Inferior parietal cortex (tissue), 1 donor: ENCODE measurements at regions not wholly inside any gene's neighbourhood (a gene's known extent, or its start where the extent isn't known, plus 50 kb on each side); places are given as distances from the start of the nearest gene placed in this dataset.
"Not testable (repeated sequence)": the region's sequence is repeated elsewhere in the genome, so short reads cannot be mapped to it uniquely, and the experiment has no call there.

Experiments
- DNase-seq: peaks from one replicate; pipeline ENCODE4 v3.0.0-alpha.2; 2016; ENCODE audit errors: extremely low spot score

GRCh38 chr5:125999271-126000030, 423.8 kb upstream of the GRAMD2B start:
- not testable (repeated sequence) for DNase-seq

DNA sequence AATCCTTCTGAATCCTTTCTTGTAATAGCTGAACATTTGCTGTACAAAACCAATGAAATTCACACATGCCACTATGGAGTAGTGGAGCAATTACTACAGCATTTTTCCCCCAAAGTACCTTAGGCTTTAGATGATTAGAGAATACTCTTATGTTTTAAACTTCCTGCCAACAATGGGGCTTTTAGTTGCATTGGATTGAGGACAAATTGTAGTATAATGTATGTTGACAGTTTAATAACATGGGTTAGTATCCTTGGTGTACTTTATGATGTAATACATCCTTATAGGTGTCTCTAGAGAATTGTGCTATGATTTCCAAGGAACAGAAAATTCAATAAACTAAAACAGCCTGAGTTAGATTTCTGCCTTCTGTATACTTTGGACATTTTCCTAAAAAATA, 422.7 kb upstream of the GRAMD2B start:
- no peak for DNase-seq

GRCh38 chr5:126002222-126002897, 420.8 kb upstream of the GRAMD2B start:
- DNase-seq, result peak; percentile 38

DNA sequence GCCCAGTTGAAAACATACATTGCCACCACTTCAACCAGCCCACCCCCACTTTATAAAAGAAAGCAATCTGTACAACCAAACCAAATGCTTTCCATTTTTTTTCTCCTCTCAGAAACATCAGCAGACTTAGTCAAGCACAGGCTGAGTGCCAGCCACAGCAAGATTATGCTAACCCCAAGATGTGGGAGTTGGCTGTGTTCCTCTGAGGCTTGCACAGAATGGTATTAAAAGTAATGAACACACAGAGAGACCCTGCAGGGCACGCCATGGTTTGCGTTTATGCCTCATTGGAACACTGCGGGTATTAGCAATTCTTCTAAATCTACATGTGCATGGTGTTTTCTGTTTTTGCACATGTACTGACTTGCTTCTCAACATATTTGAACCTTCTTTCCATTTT, 419.9 kb upstream of the GRAMD2B start:
- peak; percentile 9 for DNase-seq

DNA sequence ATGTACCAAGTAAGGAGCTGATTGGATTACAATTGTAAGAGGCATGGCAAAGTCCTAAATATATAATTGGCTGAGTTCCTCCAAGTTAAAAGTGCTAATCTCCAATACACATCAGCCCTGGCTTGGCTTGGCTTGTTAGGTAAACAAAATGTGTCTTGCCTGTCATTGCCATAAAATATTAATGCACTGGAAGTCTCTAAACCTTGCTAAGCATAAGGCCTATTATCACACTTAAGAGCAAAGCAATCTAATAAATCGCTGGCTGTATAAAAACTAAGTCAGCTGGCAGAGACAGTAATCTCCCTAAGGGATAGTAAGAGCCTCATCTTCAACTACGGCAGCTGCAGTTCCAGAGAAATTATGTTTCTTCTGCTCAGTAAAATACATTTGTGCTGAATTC, 418.6 kb upstream of the GRAMD2B start:
- no peak for DNase-seq

DNA sequence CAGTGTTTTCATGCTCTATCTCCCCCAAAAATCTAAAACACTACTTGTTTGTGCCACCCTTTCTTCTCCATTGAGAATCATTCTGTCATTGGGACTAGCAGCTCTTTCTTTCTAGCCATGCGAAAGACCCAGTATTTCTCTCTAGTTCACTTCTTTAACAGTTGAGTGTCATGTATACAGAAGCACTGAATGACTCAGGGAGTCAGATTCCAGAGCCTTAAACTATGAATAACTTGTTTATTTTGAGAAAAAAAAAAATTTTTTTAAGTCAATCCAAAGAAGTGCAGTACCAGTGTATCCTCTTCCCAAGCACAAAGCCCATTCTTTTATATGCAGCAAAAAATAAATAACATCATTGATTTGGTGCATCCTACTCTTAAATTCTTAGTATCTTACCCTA, 415.4 kb upstream of the GRAMD2B start:
- no peak for DNase-seq

- no peak for DNase-seq
These were observed 413.6 kb upstream of the GRAMD2B start for GRCh38 chr5:126009566-126009965.

DNA sequence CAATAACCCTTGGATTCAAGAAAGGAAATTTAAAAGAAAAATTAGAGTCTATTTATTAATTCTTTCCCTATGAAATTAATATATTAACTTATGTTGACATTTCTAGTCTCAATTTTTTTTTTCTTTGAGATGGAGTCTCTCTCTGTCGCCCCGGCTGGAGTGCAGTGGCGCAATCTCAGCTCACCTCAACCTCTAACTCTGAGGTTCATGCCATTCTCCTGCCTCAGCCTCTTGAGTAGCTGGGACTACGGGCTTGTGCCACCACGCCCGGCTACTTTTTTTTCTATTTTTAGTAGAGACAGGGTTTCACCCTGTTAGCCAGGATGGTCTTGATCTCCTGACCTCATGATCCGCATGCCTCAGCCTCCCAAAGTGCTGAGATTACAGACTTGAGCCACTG, 411.7 kb upstream of the GRAMD2B start:
- DNase-seq, result not testable (repeated sequence)

- peak; percentile 18 for DNase-seq
These were observed 408.5 kb upstream of the GRAMD2B start for GRCh38 chr5:126014676-126015075.

- peak; percentile 41 for DNase-seq
These were observed 407.7 kb upstream of the GRAMD2B start for GRCh38 chr5:126015235-126016181.

- DNase-seq, result peak; percentile 33
These were observed 407.0 kb upstream of the GRAMD2B start for GRCh38 chr5:126016256-126016655.

- DNase-seq, result no peak
These were observed 406.1 kb upstream of the GRAMD2B start for GRCh38 chr5:126017096-126017495.

DNA sequence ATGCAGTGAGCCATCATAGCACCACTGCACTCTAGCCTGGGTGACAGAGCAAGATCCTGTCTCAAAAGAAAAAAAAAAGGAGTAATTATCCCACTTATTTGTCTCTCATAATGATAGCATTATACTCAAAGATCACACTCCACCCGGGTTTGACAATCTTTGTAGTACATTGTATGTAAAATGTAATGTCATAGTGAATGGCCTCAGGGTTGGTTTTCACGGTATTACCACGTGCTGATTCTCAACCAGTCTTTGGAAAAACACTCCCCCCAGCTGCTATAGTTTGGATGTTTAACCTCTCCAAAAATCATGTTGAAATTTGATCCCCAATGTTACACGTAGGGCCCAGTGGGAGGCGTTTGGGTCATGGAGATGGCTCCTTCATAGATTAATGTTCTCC, 402.4 kb upstream of the GRAMD2B start:
- DNase-seq, result no peak

GRCh38 chr5:126023994-126024441, 399.2 kb upstream of the GRAMD2B start:
- no peak for DNase-seq

GRCh38 chr5:126027149-126027548, 396.1 kb upstream of the GRAMD2B start:
- no peak for DNase-seq

GRCh38 chr5:126027652-126028051, 395.6 kb upstream of the GRAMD2B start:
- DNase-seq, result no peak

DNA sequence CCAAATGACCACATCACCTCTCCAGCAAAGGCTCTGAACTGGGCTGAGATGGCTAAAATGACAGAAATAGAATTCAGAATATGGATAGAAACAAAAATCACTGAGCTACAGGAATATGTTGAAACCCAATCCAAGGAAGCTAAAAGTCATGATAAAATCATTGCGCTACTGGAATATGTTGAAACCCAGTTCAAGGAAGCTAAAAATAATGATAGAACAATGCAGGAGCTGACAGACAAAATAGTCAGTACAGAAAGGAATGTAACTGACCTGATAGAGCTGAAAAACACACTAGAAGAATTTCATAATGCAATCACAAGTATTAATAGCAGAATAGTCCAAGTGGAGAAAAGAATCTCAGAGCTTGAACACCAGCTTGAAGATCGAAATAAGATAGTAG, 394.9 kb upstream of the GRAMD2B start:
- no peak for DNase-seq

DNA sequence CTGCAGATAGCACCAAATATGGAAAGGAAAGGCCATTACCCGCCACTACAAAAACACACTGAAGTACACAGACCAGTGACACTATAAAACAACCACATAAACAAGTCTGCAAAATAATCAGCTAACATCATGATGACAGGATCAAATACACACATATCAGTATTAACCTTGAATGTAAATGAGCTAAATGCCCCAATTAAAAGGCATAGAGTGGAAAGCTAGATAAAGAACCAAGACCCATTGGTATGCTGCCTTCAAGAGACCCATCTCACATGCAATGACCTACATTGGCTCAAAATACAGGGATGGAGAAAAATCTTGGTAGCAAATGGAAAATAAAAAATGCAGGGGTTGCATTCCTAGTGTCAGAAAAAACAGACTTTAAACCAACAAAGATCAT, 393.9 kb upstream of the GRAMD2B start:
- DNase-seq, result not testable (repeated sequence)

GRCh38 chr5:126030698-126031097, 392.5 kb upstream of the GRAMD2B start:
- DNase-seq, result no peak

- no peak for DNase-seq
These were observed 391.1 kb upstream of the GRAMD2B start for GRCh38 chr5:126031989-126032716.

- no peak for DNase-seq
These were observed 379.5 kb upstream of the GRAMD2B start for GRCh38 chr5:126043688-126044087.
